H1 (cell line): ENCODE measurements at regions not wholly inside any gene's neighbourhood (a gene's known extent, or its start where the extent isn't known, plus 50 kb on each side); places are given as distances from the start of the nearest gene placed in this dataset.
"Not testable (repeated sequence)": the region's sequence is repeated elsewhere in the genome, so short reads cannot be mapped to it uniquely, and the experiment has no call there.

Source experiments
- CTCF ChIA-PET: fragments of 300-600 bp; sonication (Branson Sonifier 250); formaldehyde crosslinking; loops from one replicate; lab custom pipeline; 2021; ENCODE audit not compliant: partially characterized antibody; lab: Charles Lee
- POLR2A ChIA-PET: fragments of 300-600 bp; sonication (Branson Sonifier 250); formaldehyde crosslinking; loops from one replicate; lab custom pipeline; 2021; ENCODE audit warnings: inconsistent platforms; ENCODE audit not compliant: partially characterized antibody; lab: Charles Lee
- DNase-seq, 2 experiments: peaks; one replicate each; pipeline versions ENCODE4 v3.0.0 to v3.0.0-alpha.2; 2010 to 2022; ENCODE audit warnings: low spot score in 2 of 2, low read depth in 1 of 2, mixed read lengths in 1 of 2
- FAIRE-seq: peaks from 2 replicates; lab custom pipeline; 2011; peaks lifted over from hg19 to GRCh38; lab: Jason Lieb, UNC
- H2AFZ ChIP-seq: 2 replicates; pipeline ENCODE4 v1.8.1; 2012; ENCODE audit warnings: low read length, inconsistent platforms
- H2AK5ac ChIP-seq: 2 replicates; pipeline ENCODE4 v1.6.1; 2013; ENCODE audit warnings: low read depth, low read length
- H2BK120ac ChIP-seq: replicated peaks from 2 replicates; pipeline ENCODE3; 2013; ENCODE audit warnings: low read depth, low read length, inconsistent platforms
- H2BK12ac ChIP-seq: 2 replicates; pipeline ENCODE4 v1.6.1; 2013; ENCODE audit warnings: low read depth, low read length
- H2BK15ac ChIP-seq: 2 replicates; pipeline ENCODE4 v1.6.1; 2013; ENCODE audit warnings: low read length
- H2BK20ac ChIP-seq: 2 replicates; pipeline ENCODE4 v1.6.1; 2013; ENCODE audit warnings: low read length
- H2BK5ac ChIP-seq: 2 replicates; pipeline ENCODE4 v1.6.1; 2013; ENCODE audit warnings: low read depth, low read length
- H3K14ac ChIP-seq: 2 replicates; pipeline ENCODE4 v1.6.1; 2013; ENCODE audit warnings: inconsistent platforms; ENCODE audit not compliant: insufficient read length
- H3K18ac ChIP-seq: 2 replicates; pipeline ENCODE4 v1.6.1; 2013; ENCODE audit warnings: low read length; ENCODE audit errors: extremely low read depth
- H3K23ac ChIP-seq: 2 replicates; pipeline ENCODE4 v1.6.1; 2013; ENCODE audit warnings: inconsistent platforms; ENCODE audit not compliant: insufficient read length
- H3K23me2 ChIP-seq: 2 replicates; pipeline ENCODE4 v1.6.1; 2013; ENCODE audit warnings: low read depth, low read length
- H3K27ac ChIP-seq: 2 replicates; pipeline ENCODE4 v1.6.1; 2011; ENCODE audit warnings: low read depth, low read length, inconsistent platforms
- H3K27me3 ChIP-seq, 4 experiments: replicated peaks in 1 of 4; 1 replicate in 1 of 4; 2 replicates in 3 of 4; pipeline versions ENCODE4 v1.6.1 to v1.8.1; 2011 to 2013; ENCODE audit warnings: low read length in 3 of 4, mild to moderate bottlenecking in 3 of 4, inconsistent platforms in 2 of 4, mixed read lengths in 2 of 4, moderate library complexity in 1 of 4; ENCODE audit not compliant: control insufficient read depth in 3 of 4, insufficient read depth in 3 of 4; ENCODE audit errors: extremely low read depth in 1 of 4
- H3K36me3 ChIP-seq, 4 experiments: 2 replicates each; pipeline versions ENCODE4 v1.6.1 to v1.8.1; 2011 to 2013; ENCODE audit warnings: mild to moderate bottlenecking in 4 of 4, low read length in 3 of 4, moderate library complexity in 2 of 4, control low read depth in 1 of 4, inconsistent platforms in 1 of 4; ENCODE audit not compliant: insufficient read depth in 4 of 4, control insufficient read depth in 2 of 4
- H3K4ac ChIP-seq: replicated peaks from 2 replicates; pipeline ENCODE3; 2013; ENCODE audit warnings: low read length, low read depth, mixed read lengths, inconsistent platforms; ENCODE audit not compliant: insufficient read length
- H3K4me1 ChIP-seq, 4 experiments: replicated peaks in 1 of 4; 1 replicate in 1 of 4; 2 replicates in 3 of 4; pipeline versions ENCODE4 v1.6.1 to v1.8.1; 2011 to 2013; ENCODE audit warnings: low read length in 3 of 4, inconsistent platforms in 2 of 4, mixed read lengths in 1 of 4; ENCODE audit not compliant: insufficient read depth in 4 of 4, control insufficient read depth in 3 of 4
- H3K4me2 ChIP-seq, 2 experiments: 2 replicates each; pipeline versions ENCODE4 v1.6.1 to v1.8.1; 2011 to 2013; ENCODE audit warnings: low read depth in 2 of 2, low read length in 2 of 2, control low read depth in 1 of 2, inconsistent platforms in 1 of 2, mild to moderate bottlenecking in 1 of 2; ENCODE audit not compliant: insufficient read depth in 1 of 2
- H3K4me3 ChIP-seq, 4 experiments: fragments of 200-600, 300-600 bp in 1 of 4; sonication (generic), shearing (Covaris generic), sonication (Bioruptor Twin) in 1 of 4; 2 replicates each; pipeline versions ENCODE4 v1.5.1 to v1.8.1; 2011 to 2016; ENCODE audit warnings: low read length in 4 of 4, low read depth in 3 of 4, control low read depth in 2 of 4, inconsistent platforms in 2 of 4, mild to moderate bottlenecking in 2 of 4, mixed read lengths in 1 of 4, moderate library complexity in 1 of 4; ENCODE audit not compliant: insufficient read depth in 2 of 4; ENCODE audit errors: extremely low read depth in 1 of 4
- H3K56ac ChIP-seq: replicated peaks from 2 replicates; pipeline ENCODE3; 2013; ENCODE audit warnings: low read depth, mild to moderate bottlenecking, mixed read lengths, low read length, inconsistent platforms; ENCODE audit not compliant: insufficient read length
- H3K79me1 ChIP-seq: 2 replicates; pipeline ENCODE4 v1.6.1; 2013; ENCODE audit warnings: low read depth, low read length, control low read depth
- H3K79me2 ChIP-seq, 2 experiments: 2 replicates each; pipeline versions ENCODE4 v1.6.1 to v1.8.1; 2012 to 2013; ENCODE audit warnings: low read length in 2 of 2, mild to moderate bottlenecking in 2 of 2, inconsistent platforms in 1 of 2; ENCODE audit not compliant: insufficient read depth in 2 of 2, control insufficient read depth in 1 of 2
- H3K9ac ChIP-seq, 4 experiments: replicated peaks in 1 of 4; 1 replicate in 1 of 4; 2 replicates in 3 of 4; pipeline versions ENCODE4 v1.6.1 to v1.8.1; 2011 to 2013; ENCODE audit warnings: low read depth in 3 of 4, low read length in 3 of 4, control low read depth in 2 of 4, mild to moderate bottlenecking in 2 of 4, moderate library complexity in 2 of 4, inconsistent platforms in 1 of 4; ENCODE audit errors: extremely low read depth in 1 of 4
- H3K9me3 ChIP-seq, 2 experiments: 2 replicates each; pipeline versions ENCODE4 v1.6.1 to v1.8.1; 2012 to 2013; ENCODE audit warnings: mild to moderate bottlenecking in 2 of 2, moderate library complexity in 2 of 2, control low read depth in 1 of 2, inconsistent platforms in 1 of 2, low read depth in 1 of 2, low read length in 1 of 2, mixed read lengths in 1 of 2; ENCODE audit not compliant: insufficient read depth in 2 of 2
- H4K20me1 ChIP-seq, 2 experiments: replicated peaks in 1 of 2; 2 replicates each; pipeline versions ENCODE3 to v1.8.1; 2011 to 2013; ENCODE audit warnings: inconsistent platforms in 2 of 2, low read length in 2 of 2, mild to moderate bottlenecking in 1 of 2; ENCODE audit not compliant: insufficient read depth in 2 of 2, control insufficient read depth in 1 of 2
- H4K5ac ChIP-seq: 2 replicates; pipeline ENCODE4 v1.6.1; 2013; ENCODE audit warnings: low read length, low read depth, mixed read lengths, inconsistent platforms; ENCODE audit not compliant: insufficient read length
- H4K8ac ChIP-seq: 2 replicates; pipeline ENCODE4 v1.8.0; 2013; ENCODE audit warnings: mild to moderate bottlenecking, moderate library complexity, low read length, inconsistent platforms; ENCODE audit not compliant: insufficient read depth; ENCODE audit errors: extremely low read depth
- H4K91ac ChIP-seq: replicated peaks from 2 replicates; pipeline ENCODE3; 2013; ENCODE audit warnings: low read length, mixed read lengths, inconsistent platforms; ENCODE audit not compliant: insufficient read length
- WGBS, 2 experiments: shearing (Covaris generic) in 1 of 2; methylation state at CpG; one replicate each; pipeline versions ENCODE4 v1.1.6 to v1.1.7; 2013 to 2015; ENCODE audit warnings: low lambda C conversion rate in 2 of 2, mixed read lengths in 2 of 2, inconsistent platforms in 1 of 2, low coverage in 1 of 2, missing lambda C conversion rate in 1 of 2; ENCODE audit not compliant: insufficient replicate concordance in 2 of 2, insufficient coverage in 1 of 2, insufficient read length in 1 of 2; ENCODE audit errors: extremely low coverage in 1 of 2, missing lambda C conversion rate in 1 of 2; 5-methylcytosine and 5-hydroxymethylcytosine counted together

GRCh38 chrX:88173932-88174440 is 573.0 kb upstream of the CPXCR1 start:
- DNase-seq, H3K4ac ChIP-seq, H4K20me1 ChIP-seq, H3K36me3 ChIP-seq, H2BK12ac ChIP-seq, H2BK15ac ChIP-seq, H3K23ac ChIP-seq, H4K5ac ChIP-seq, CTCF ChIA-PET, H2AFZ ChIP-seq, POLR2A ChIA-PET, H3K9ac ChIP-seq, H3K23me2 ChIP-seq, H3K79me2 ChIP-seq, H3K14ac ChIP-seq, H3K4me2 ChIP-seq, H3K56ac ChIP-seq, FAIRE-seq, H3K4me1 ChIP-seq, H2BK5ac ChIP-seq, H3K27me3 ChIP-seq, H2BK20ac ChIP-seq, H2BK120ac ChIP-seq, H4K8ac ChIP-seq, H3K79me1 ChIP-seq, H3K18ac ChIP-seq, H3K4me3 ChIP-seq, H3K9me3 ChIP-seq, H3K27ac ChIP-seq, H4K91ac ChIP-seq, H2AK5ac ChIP-seq: not testable (repeated sequence)
- WGBS, 2 experiments: 92% methylated on average over 4 of the region's 4 CpGs; no CpG with 5 or more reads in 1 of the 2 experiments
